Nucleus accumbens (tissue), 56 donors: ENCODE measurements at regions not wholly inside any gene's neighbourhood (a gene's known extent, or its start where the extent isn't known, plus 50 kb on each side); places are given as distances from the start of the nearest gene placed in this dataset.

Source experiments
- DNase-seq, 56 donors: peaks; one replicate each; lab custom pipeline; 2025; lab: John Stamatoyannopoulos, UW

GRCh38 chr14:101497684-101498525 lies 63.4 kb upstream of the DIO3 start:
- no peak for DNase-seq

- no peak for DNase-seq
These were observed 62.8 kb upstream of the DIO3 start for GRCh38 chr14:101498526-101498860.

- DNase-seq = peak in 5 of 56 donors; percentile 8 to 49 (median 24)
These were observed 62.2 kb upstream of the DIO3 start for GRCh38 chr14:101499080-101499479.

- no peak for DNase-seq
These were observed 61.8 kb upstream of the DIO3 start for GRCh38 chr14:101499513-101499912.

- no peak for DNase-seq
These were observed 61.2 kb upstream of the DIO3 start for GRCh38 chr14:101500061-101500460.

- no peak for DNase-seq
These were observed 60.6 kb upstream of the DIO3 start for GRCh38 chr14:101500681-101501080.

- DNase-seq = peak in 5 of 56 donors; percentile 24 to 64 (median 47)
These were observed 60.0 kb upstream of the DIO3 start for GRCh38 chr14:101501341-101501740.

- no peak for DNase-seq
These were observed 59.3 kb upstream of the DIO3 start for GRCh38 chr14:101501858-101502615.

GRCh38 chr14:101502761-101503392 lies 58.4 kb upstream of the DIO3 start:
- DNase-seq = peak in 6 of 56 donors; percentile 37 to 68 (median 49)

GRCh38 chr14:101503431-101504095 lies 57.7 kb upstream of the DIO3 start:
- DNase-seq = no peak

GRCh38 chr14:101504096-101504948 lies 57.0 kb upstream of the DIO3 start:
- DNase-seq = no peak

- peak in 1 of 56 donors; percentile 18 for DNase-seq
These were observed 55.9 kb upstream of the DIO3 start for GRCh38 chr14:101505236-101505970.

GRCh38 chr14:101506211-101506925 lies 54.9 kb upstream of the DIO3 start:
- peak in 4 of 56 donors; percentile 45 to 59 (median 52) for DNase-seq

- DNase-seq = peak in 5 of 56 donors; percentile 26 to 54 (median 51)
These were observed 54.1 kb upstream of the DIO3 start for GRCh38 chr14:101506926-101507835.

GRCh38 chr14:101507836-101508150 lies 53.5 kb upstream of the DIO3 start:
- no peak for DNase-seq

GRCh38 chr14:101508196-101508947 lies 52.9 kb upstream of the DIO3 start:
- no peak for DNase-seq
